Liver (tissue), 7 donors: ENCODE measurements at regions not wholly inside any gene's neighbourhood (a gene's known extent, or its start where the extent isn't known, plus 50 kb on each side); places are given as distances from the start of the nearest gene placed in this dataset.
"Not testable (repeated sequence)": the region's sequence is repeated elsewhere in the genome, so short reads cannot be mapped to it uniquely, and the experiment has no call there.

Experiments
- DNase-seq: peaks from one replicate; pipeline ENCODE4 v3.0.0-alpha.2; 2017; ENCODE audit warnings: low spot score
- H3K27ac ChIP-seq, 2 donors: one replicate each; pipeline ENCODE4 v1.7.0; 2013; ENCODE audit warnings: inconsistent platforms in 2 of 2, low read length in 2 of 2, control low read depth in 1 of 2, low read depth in 1 of 2, mild to moderate bottlenecking in 1 of 2
- H3K27me3 ChIP-seq, 4 donors: one replicate each; pipeline versions ENCODE4 v1.6.1 to v1.7.0; 2013; ENCODE audit warnings: low read length in 3 of 4, inconsistent platforms in 1 of 4, mild to moderate bottlenecking in 1 of 4, moderate library complexity in 1 of 4; ENCODE audit not compliant: control insufficient read depth in 4 of 4, insufficient read depth in 4 of 4
- H3K36me3 ChIP-seq, 4 donors: one replicate each; pipeline versions ENCODE4 v1.6.1 to v1.7.0; 2013; ENCODE audit warnings: low read length in 3 of 4, mild to moderate bottlenecking in 3 of 4, low read depth in 1 of 4, moderate library complexity in 1 of 4; ENCODE audit not compliant: control insufficient read depth in 4 of 4, insufficient read depth in 3 of 4
- H3K4me1 ChIP-seq, 4 donors: one replicate each; pipeline versions ENCODE4 v1.6.1 to v1.7.0; 2013; ENCODE audit warnings: low read length in 3 of 4, mild to moderate bottlenecking in 3 of 4, moderate library complexity in 1 of 4; ENCODE audit not compliant: control insufficient read depth in 4 of 4, insufficient read depth in 4 of 4
- H3K4me3 ChIP-seq, 3 donors: one replicate each; pipeline versions ENCODE4 v1.6.1 to v1.7.0; 2013; ENCODE audit warnings: low read length in 3 of 3, control low read depth in 1 of 3, low read depth in 1 of 3, mild to moderate bottlenecking in 1 of 3
- H3K9ac ChIP-seq, 2 donors: one replicate each; pipeline ENCODE4 v1.7.0; 2013; ENCODE audit warnings: low read length in 2 of 2, mild to moderate bottlenecking in 2 of 2, moderate library complexity in 2 of 2, control low read depth in 1 of 2, low read depth in 1 of 2
- H3K9me3 ChIP-seq, 4 donors: one replicate each; pipeline versions ENCODE4 v1.6.1 to v1.7.0; 2013; ENCODE audit warnings: low read length in 3 of 4; ENCODE audit not compliant: control insufficient read depth in 4 of 4
- ATF3 ChIP-seq: IDR thresholded peaks from 2 replicates; pipeline ENCODE4 v1.6.1; 2016; ENCODE audit warnings: antibody characterized with exemption
- EGR1 ChIP-seq, 2 donors: IDR thresholded peaks; 2 replicates each; pipeline ENCODE4 v1.6.1; 2016 to 2018; ENCODE audit warnings: antibody characterized with exemption in 2 of 2, low read depth in 2 of 2
- GABPA ChIP-seq, 2 donors: IDR thresholded peaks in 1 of 2; conservative IDR thresholded peaks in 1 of 2; 2 replicates each; pipeline ENCODE4 v1.6.1; 2016; ENCODE audit warnings: antibody characterized with exemption in 2 of 2, mild to moderate bottlenecking in 1 of 2, moderate library complexity in 1 of 2
- JUND ChIP-seq, 2 donors: IDR thresholded peaks; 2 replicates each; pipeline ENCODE4 v1.6.1; 2016; ENCODE audit warnings: antibody characterized with exemption in 2 of 2
- MAX ChIP-seq: IDR thresholded peaks from 2 replicates; pipeline ENCODE4 v1.6.1; 2016; ENCODE audit warnings: antibody characterized with exemption
- NR2F2 ChIP-seq: IDR thresholded peaks from 2 replicates; pipeline ENCODE4 v1.6.1; 2016; ENCODE audit warnings: antibody characterized with exemption
- RAD21 ChIP-seq, 2 donors: IDR thresholded peaks; 2 replicates each; pipeline ENCODE4 v1.6.1; 2016; ENCODE audit warnings: antibody characterized with exemption in 2 of 2, mild to moderate bottlenecking in 2 of 2
- REST ChIP-seq: IDR thresholded peaks from 2 replicates; pipeline ENCODE4 v1.6.1; 2016; ENCODE audit warnings: antibody characterized with exemption, mild to moderate bottlenecking
- RXRA ChIP-seq, 2 donors: IDR thresholded peaks; 2 replicates each; pipeline ENCODE4 v1.6.1; 2017 to 2018; ENCODE audit warnings: antibody characterized with exemption in 2 of 2, mild to moderate bottlenecking in 1 of 2
- TAF1 ChIP-seq: conservative IDR thresholded peaks from 2 replicates; pipeline ENCODE4 v1.6.1; 2016; ENCODE audit warnings: antibody characterized with exemption, mild to moderate bottlenecking
- ZBTB33 ChIP-seq: IDR thresholded peaks from 2 replicates; pipeline ENCODE4 v1.6.1; 2016; ENCODE audit warnings: antibody characterized with exemption
- WGBS: extraction: QIAGEN DNeasy Blood & Tissue Kit; methylation state at CpG from one replicate; pipeline ENCODE4 v1.1.7; 2013; 5-methylcytosine and 5-hydroxymethylcytosine counted together
- donor health status: healthy.
- donor health status: healthy.
- donor health status: healthy.
- donor health status: healthy.

GRCh38 chr3:82628385-82629014 is 867.1 kb upstream of the GBE1 start:
- WGBS, result 82% methylated on average over 4 of the region's 4 CpGs
- no peaks in the 10 kb centered on the region for H3K4me1 ChIP-seq

GRCh38 chr3:82627733-82628132 is 866.3 kb upstream of the GBE1 start:
- WGBS, result 87% methylated on average over 5 of the region's 5 CpGs
- H3K9me3 ChIP-seq, result peaks cover 0 to 3% (median 0%) of the 10 kb centered on the region in 4 donors
- DNase-seq, result no peak
- H3K4me1 ChIP-seq, result no peaks in the 10 kb centered on the region
- no peaks in the 10 kb centered on the region for H3K27me3 ChIP-seq
- no peak overlapping the region for H3K9ac ChIP-seq
- no peak overlapping the region for H3K27ac ChIP-seq
- H3K4me3 ChIP-seq, result no peak overlapping the region
- no peaks in the 10 kb centered on the region for H3K36me3 ChIP-seq
- TF ChIP-seq JUND (IDR thresholded peaks at IDR 0.05), result no peak

More at GRCh38 chr3:82628385-82629014, 867.1 kb upstream of the GBE1 start:
- H3K36me3 ChIP-seq, result no peaks in the 10 kb centered on the region
- H3K9ac ChIP-seq, result no peak overlapping the region
- no peak overlapping the region for H3K4me3 ChIP-seq
- DNase-seq, result no peak
- H3K27me3 ChIP-seq, result no peaks in the 10 kb centered on the region
- H3K9me3 ChIP-seq, result no peaks in the 10 kb centered on the region
- TF ChIP-seq NR2F2, result no peak
- no peak for TF ChIP-seq REST
- TF ChIP-seq MAX, result no peak
- TF ChIP-seq GABPA (IDR thresholded peaks at IDR 0.05 in 1 of 2, conservative IDR thresholded peaks at IDR 0.05 in 1 of 2), result no peak
- TF ChIP-seq TAF1, result no peak
- TF ChIP-seq RXRA (IDR thresholded peaks at IDR 0.05), result no peak
- TF ChIP-seq RAD21 (IDR thresholded peaks at IDR 0.05), result no peak
- no peak for TF ChIP-seq ZBTB33
- TF ChIP-seq ATF3, result no peak
- TF ChIP-seq EGR1 (IDR thresholded peaks at IDR 0.05; ENCODE audit: low read depth in 2 of 2), result no peak
- H3K27ac ChIP-seq, result no peak overlapping the region

GRCh38 chr3:82620744-82621143 is 859.3 kb upstream of the GBE1 start:
- H3K27ac ChIP-seq, H3K27me3 ChIP-seq, H3K4me3 ChIP-seq, H3K4me1 ChIP-seq, DNase-seq, H3K9ac ChIP-seq, H3K36me3 ChIP-seq, H3K9me3 ChIP-seq: not testable (repeated sequence)
- 83% methylated on average over 3 of the region's 3 CpGs for WGBS
